Upper lobe of left lung (tissue), 4 donors: ENCODE measurements at regions not wholly inside any gene's neighbourhood (a gene's known extent, or its start where the extent isn't known, plus 50 kb on each side); places are given as distances from the start of the nearest gene placed in this dataset.

Experiments
- POLR2A ChIP-seq, 4 donors: fragments of 450-650 bp; IDR thresholded peaks; one replicate each; pipeline ENCODE4 v1.5.1; 2016 to 2017; ENCODE audit warnings: antibody characterized with exemption in 4 of 4, mild to moderate bottlenecking in 2 of 4
- POLR2AphosphoS5 ChIP-seq, 2 donors: sonication (generic); formaldehyde crosslinking; IDR thresholded peaks; one replicate each; pipeline ENCODE4 v1.5.1; 2017; ENCODE audit warnings: antibody characterized with exemption in 2 of 2
- TF ChIP-seq, protein P1 (sequence below), 6 experiments: fragments of 450-650 bp in 4 of 6; fragments of 200-600 bp in 2 of 6; sonication (generic) in 2 of 6; IDR thresholded peaks; one replicate each; pipeline ENCODE4 v1.5.1; 2016 to 2019; ENCODE audit warnings: antibody characterized with exemption in 6 of 6

DNA sequence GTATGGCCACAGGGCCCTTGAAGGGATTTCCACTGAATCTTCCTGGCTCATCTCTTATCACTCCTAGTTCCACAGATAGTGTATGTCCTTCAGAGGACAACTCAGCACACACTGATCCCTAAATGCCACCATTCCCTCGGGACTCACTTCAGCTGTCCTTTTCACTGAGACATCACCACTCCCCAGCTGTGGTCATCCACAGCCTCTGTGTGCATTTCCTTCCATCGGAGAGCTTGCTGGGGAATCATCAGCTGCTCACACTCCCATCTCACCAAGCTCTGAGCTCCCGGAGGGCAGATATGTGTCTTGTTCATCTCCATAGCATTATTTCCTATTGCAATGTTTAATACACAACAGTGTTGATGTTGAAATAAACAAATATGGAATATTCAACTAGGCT, 759.5 kb downstream of the RNF144A start:
- TF ChIP-seq POLR2A (IDR thresholded peaks at IDR 0.05) (no peak), POLR2AphosphoS5 (IDR thresholded peaks at IDR 0.05) (no peak)
- TF ChIP-seq, protein P1, sequence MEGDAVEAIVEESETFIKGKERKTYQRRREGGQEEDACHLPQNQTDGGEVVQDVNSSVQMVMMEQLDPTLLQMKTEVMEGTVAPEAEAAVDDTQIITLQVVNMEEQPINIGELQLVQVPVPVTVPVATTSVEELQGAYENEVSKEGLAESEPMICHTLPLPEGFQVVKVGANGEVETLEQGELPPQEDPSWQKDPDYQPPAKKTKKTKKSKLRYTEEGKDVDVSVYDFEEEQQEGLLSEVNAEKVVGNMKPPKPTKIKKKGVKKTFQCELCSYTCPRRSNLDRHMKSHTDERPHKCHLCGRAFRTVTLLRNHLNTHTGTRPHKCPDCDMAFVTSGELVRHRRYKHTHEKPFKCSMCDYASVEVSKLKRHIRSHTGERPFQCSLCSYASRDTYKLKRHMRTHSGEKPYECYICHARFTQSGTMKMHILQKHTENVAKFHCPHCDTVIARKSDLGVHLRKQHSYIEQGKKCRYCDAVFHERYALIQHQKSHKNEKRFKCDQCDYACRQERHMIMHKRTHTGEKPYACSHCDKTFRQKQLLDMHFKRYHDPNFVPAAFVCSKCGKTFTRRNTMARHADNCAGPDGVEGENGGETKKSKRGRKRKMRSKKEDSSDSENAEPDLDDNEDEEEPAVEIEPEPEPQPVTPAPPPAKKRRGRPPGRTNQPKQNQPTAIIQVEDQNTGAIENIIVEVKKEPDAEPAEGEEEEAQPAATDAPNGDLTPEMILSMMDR (IDR thresholded peaks at IDR 0.05): no peak
